ENCODE measurements at regions not wholly inside any gene's neighbourhood (a gene's known extent, or its start where the extent isn't known, plus 50 kb on each side); places are given as distances from the start of the nearest gene placed in this dataset.

GRCh38 chr3:194284351-194284750, 66.8 kb downstream of the CPN2 start:
- TF ChIP-seq CTCF (IDR thresholded peaks at IDR 0.05 in 8 of 11, conservative IDR thresholded peaks at IDR 0.05 in 3 of 11) (no peak), POLR2AphosphoS5 (IDR thresholded peaks at IDR 0.05) (no peak)

Measured in spleen (tissue), 7 donors.